ENCODE measurements at regions not wholly inside any gene's neighbourhood (a gene's known extent, or its start where the extent isn't known, plus 50 kb on each side); places are given as distances from the start of the nearest gene placed in this dataset.

DNA sequence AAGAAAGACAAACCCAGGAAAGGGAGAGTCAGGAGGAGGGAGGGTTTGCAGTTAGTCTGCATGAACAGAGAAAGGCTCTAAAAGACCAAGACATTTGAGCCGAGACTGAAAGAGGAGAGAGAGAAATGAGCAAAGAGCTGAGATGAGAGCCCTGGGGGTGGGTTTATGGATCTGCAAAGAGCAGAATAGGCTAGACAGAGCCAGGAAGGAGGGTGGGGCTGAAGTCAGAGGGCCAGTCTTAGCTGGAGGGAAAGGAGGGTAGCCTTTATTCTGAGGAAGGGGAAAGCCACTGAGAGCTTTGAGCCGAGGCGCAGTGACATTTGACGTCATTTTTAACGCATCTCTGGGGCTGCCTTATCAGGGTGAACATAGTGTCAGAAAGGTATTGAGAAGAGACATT is 85.7 kb upstream of the CDH13 start:
- H3K4me3 ChIP-seq (ENCODE audit: low read depth, low read length): no peak overlapping the region
- no peak for DNase-seq (ENCODE audit: low read depth, low spot score)
- TF ChIP-seq, protein P1, sequence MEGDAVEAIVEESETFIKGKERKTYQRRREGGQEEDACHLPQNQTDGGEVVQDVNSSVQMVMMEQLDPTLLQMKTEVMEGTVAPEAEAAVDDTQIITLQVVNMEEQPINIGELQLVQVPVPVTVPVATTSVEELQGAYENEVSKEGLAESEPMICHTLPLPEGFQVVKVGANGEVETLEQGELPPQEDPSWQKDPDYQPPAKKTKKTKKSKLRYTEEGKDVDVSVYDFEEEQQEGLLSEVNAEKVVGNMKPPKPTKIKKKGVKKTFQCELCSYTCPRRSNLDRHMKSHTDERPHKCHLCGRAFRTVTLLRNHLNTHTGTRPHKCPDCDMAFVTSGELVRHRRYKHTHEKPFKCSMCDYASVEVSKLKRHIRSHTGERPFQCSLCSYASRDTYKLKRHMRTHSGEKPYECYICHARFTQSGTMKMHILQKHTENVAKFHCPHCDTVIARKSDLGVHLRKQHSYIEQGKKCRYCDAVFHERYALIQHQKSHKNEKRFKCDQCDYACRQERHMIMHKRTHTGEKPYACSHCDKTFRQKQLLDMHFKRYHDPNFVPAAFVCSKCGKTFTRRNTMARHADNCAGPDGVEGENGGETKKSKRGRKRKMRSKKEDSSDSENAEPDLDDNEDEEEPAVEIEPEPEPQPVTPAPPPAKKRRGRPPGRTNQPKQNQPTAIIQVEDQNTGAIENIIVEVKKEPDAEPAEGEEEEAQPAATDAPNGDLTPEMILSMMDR (IDR thresholded peaks at IDR 0.05; ENCODE audit: low read depth, low read length): no peak
- in situ Hi-C loops (cut with HindIII; ENCODE audit: low sequenced_read_pairs): no loop called here

DNA sequence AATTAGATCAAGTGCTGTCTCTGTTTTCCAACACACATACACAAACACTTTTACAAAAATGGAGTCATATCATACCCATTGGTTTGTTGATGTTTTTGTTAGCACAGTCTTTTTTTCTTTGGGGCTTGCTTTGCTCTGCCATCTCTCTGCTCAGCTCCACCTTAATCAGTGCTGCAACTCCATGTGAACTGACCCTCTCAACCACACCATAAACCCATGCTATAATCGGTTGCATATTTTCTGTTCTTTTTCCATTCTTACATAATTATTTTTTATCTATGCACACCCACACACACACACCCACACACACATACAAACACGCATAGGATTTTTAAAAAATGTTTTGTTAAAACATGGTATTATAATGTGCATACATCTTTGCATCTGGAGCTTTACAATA is 91.0 kb upstream of the CDH13 start:
- in situ Hi-C loops (cut with HindIII; ENCODE audit: low sequenced_read_pairs): no loop called here
- DNase-seq (ENCODE audit: low read depth, low spot score): no peak
- TF ChIP-seq, protein P1 (IDR thresholded peaks at IDR 0.05; ENCODE audit: low read depth, low read length): no peak
- H3K4me3 ChIP-seq (ENCODE audit: low read depth, low read length): no peak overlapping the region

DNA sequence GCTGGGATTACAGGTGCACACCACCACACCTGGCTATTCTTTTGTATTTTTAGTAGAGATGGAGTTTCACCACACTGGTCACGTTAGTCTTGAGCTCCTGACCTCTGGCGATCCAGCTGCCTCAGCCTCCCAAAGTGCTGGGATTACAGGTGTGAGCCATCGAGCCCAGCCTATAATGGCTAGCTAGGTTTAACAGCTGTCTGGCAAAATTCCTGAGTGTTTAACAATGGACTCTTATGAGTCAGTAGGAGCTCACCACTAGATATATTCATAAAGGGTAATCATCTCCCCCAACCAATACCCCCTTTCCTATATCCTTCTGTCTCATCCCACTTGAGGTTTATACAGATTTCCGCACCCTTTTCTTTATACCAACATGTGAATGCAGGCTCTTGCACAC is 91.5 kb upstream of the CDH13 start:
- in situ Hi-C loops (cut with HindIII; ENCODE audit: low sequenced_read_pairs): no loop called here
- TF ChIP-seq, protein P1 (IDR thresholded peaks at IDR 0.05; ENCODE audit: low read depth, low read length): no peak
- H3K4me3 ChIP-seq (ENCODE audit: low read depth, low read length): no peak overlapping the region
- DNase-seq (ENCODE audit: low read depth, low spot score): no peak

DNA sequence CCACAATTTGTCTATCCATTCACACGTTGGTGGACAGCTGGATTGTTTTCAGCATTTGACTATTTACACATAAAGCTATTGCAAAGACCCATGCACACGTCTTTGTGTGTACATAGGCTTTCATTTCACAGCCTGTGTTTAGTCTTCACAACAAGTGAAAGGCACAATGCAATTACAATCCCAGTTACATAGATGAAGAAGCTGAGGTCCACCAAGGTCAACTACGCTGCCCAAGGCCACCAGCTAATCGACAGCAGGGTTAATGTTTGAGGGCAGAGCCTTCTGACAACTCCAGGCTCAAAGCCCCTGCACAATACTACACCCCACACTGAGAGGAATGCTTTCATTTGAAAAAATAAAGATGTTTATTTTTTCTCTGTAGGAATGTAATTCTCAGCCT is 93.6 kb upstream of the CDH13 start:
- DNase-seq (ENCODE audit: low read depth, low spot score): no peak
- TF ChIP-seq, protein P1 (IDR thresholded peaks at IDR 0.05; ENCODE audit: low read depth, low read length): no peak
- no peak overlapping the region for H3K4me3 ChIP-seq (ENCODE audit: low read depth, low read length)
- in situ Hi-C loops (cut with HindIII; ENCODE audit: low sequenced_read_pairs): no loop called here

DNA sequence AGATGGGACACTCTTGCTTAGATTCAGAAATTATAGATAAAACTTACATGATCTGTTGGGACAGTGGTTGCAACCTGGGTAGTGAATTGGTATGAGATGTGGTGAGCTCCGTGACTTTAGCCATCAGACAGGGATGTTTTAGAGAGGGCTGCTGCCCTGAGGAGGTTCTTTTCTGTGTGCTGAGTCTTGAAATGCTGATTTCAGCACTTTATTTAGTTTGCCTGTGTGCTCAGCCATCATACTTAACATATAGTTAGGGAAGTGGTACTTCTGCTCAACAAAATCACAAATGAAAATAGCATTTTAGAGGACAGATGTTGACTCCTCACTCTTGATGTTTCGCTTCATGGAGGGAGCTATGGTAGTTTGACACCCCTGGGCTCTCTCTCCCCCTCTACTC is 95.9 kb upstream of the CDH13 start:
- no peak overlapping the region for H3K4me3 ChIP-seq (ENCODE audit: low read depth, low read length)
- DNase-seq (ENCODE audit: low read depth, low spot score): no peak
- in situ Hi-C loops (cut with HindIII; ENCODE audit: low sequenced_read_pairs): no loop called here
- TF ChIP-seq, protein P1 (IDR thresholded peaks at IDR 0.05; ENCODE audit: low read depth, low read length): no peak

DNA sequence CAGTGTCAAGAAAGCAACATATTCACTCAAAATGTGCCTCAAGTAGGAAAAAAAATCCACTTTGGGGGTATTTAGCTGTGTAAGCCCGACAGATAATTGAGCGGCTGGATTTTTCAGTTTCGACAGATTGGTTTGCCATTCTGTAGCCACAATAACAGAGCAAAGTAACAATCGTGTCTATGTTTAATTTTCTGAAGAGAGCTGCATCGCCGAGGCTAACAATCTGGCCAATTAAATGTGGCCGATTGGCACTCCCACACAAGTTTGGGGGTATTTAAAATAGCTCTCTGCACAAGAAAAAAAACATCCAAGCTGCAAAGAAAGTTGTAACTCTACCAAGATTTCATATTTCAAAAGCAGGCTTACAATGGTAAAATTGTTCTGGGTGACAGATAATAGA is 99.7 kb upstream of the CDH13 start:
- no peak overlapping the region for H3K4me3 ChIP-seq (ENCODE audit: low read depth, low read length)
- TF ChIP-seq, protein P1 (IDR thresholded peaks at IDR 0.05; ENCODE audit: low read depth, low read length): no peak
- no peak for DNase-seq (ENCODE audit: low read depth, low spot score)
- in situ Hi-C loops (cut with HindIII; ENCODE audit: low sequenced_read_pairs): no loop called here

DNA sequence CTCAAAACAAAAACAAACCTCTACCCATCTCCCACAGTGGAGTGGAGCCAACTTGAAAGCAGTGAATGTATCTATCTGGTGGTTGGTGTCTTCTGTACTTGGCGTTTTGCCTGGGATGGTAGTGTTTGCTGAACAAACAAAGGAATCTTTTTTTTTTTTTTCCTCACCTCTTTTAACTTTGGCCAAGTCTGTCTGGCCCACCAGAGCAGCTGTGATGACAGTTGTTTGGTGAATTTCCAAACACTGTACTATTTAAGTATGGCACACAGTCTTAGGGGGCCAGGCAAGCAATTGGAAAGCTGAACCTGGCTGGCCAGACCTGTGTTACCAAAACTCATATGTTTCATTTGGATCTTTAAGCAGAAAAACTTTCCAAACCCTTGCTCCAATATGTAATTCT is 101.8 kb upstream of the CDH13 start:
- no peak for DNase-seq (ENCODE audit: low read depth, low spot score)
- H3K4me3 ChIP-seq (ENCODE audit: low read depth, low read length): no peak overlapping the region
- TF ChIP-seq, protein P1 (IDR thresholded peaks at IDR 0.05; ENCODE audit: low read depth, low read length): no peak
- in situ Hi-C loops (cut with HindIII; ENCODE audit: low sequenced_read_pairs): no loop called here
